AML-193 (cell line): ENCODE measurements at regions not wholly inside any gene's neighbourhood (a gene's known extent, or its start where the extent isn't known, plus 50 kb on each side); places are given as distances from the start of the nearest gene placed in this dataset.

Source experiments
- DNase-seq, 2 experiments: peaks; one replicate each; lab custom pipeline; 2025; lab: John Stamatoyannopoulos, UW

DNA sequence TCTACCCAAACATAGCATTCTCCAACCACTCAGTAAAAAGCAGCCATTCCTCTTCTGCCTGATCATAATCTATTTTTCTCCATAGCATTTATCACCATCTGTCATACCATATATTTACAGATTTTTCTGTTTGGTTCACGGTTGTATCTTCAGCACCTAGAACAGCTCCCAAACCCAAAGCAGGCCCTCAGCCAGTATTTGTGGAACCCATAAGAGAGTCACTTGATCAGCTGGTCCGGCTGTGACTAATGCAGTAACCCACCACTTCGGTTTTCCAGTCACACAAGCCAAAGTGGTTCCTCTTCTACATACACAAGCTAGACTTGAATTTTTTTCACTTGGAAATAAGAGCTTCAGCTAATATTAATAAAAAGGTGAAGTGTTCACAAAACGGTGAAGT, 511.6 kb upstream of the CELF4 start:
- no peak for DNase-seq

DNA sequence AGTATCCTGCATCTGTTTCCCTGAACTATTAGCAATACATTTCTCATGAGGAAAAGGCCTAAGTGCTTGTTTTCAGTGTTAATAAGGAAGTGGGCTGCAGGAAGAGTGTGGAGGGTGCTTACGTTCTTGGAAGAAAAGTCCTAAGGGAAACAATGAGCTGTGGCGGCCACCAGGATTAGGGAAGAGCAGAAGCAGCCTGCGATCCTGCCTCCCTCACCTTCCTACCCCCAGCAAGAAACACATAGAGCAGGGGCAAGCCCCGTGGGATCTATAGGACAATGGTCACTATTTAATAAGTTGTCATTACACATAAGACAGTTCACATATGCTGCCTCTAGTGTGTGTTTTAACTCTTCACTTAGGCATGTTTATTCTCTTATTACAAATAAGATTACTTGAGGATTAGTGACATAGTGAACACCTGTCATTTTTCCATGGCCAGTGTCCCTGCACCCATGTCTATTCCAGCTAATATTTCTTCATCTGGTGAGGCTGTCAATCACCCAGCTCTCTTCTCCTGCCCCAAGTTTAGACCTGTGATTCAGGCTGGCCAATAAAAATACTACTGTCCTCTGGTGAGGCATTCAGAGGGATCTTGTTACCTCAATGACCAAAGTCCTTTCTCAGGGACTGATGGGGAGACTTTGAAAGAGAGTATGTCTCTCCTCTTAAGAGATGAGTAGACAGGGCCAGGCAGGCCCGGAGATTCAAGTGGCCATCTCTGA, 510.9 kb upstream of the CELF4 start:
- DNase-seq: no peak

DNA sequence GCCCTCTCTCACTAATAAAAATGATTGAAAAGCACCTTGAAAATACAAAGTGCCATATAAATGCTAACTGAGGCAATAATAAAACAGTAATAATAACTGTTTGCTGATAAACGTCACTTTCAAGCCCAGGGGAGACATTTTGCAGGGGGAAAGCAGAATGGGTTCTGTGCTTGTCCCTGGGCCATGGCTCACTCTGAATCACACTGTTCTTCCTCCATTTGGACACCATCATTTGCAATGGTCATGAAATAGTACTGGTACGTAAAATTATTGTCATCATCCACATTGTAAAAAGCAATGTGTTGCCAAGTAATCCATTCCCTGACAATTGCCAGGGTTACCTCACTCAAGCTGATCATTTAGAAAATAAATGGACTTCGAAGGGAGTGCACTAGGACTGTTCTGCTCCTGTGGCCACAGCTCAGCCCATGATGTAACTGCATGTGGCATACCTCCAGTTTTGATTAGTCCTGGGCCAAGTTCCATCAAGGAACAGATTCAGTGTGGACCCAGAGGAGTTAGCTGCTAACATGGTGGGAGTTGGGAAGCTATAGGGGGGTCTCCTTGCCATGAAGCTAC, 508.8 kb upstream of the CELF4 start:
- no peak for DNase-seq

DNA sequence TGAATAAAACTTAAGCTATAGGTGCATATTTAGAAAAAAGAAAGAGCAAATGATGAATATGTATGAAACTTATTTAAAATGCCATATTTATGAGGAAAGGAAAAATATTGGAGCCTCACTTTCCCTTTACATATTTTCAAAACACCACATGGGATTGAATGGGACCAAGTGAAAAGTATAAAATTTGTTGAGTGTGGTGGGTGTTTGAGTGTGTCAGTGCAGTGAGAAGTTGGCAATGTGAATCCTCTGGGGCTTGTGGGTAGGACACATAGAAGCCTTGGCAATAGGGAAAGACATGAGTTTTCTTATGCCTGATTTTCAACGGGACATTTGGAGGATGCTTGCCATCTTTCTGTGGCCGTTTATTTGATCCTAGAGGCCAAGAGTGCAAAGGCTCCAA, 502.2 kb upstream of the CELF4 start:
- no peak for DNase-seq

DNA sequence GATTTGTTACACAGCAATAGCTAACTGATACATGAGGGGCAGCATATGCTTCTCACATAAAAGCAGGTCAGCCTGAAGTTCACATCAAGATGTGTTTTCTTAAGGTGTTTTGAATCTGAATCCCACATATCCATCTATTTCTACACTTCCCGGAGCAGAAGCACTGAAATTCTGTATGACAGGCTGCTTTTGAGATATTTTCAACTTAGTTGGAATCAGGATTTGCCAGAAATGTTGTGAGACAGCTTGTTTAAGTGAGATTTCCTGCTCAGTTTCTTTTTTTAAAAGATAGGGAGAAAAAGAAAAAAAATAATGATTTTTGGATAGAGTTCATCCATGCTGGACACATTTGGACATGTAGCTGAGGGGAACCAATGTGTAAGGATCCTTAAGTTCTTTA, 501.5 kb upstream of the CELF4 start:
- no peak for DNase-seq

DNA sequence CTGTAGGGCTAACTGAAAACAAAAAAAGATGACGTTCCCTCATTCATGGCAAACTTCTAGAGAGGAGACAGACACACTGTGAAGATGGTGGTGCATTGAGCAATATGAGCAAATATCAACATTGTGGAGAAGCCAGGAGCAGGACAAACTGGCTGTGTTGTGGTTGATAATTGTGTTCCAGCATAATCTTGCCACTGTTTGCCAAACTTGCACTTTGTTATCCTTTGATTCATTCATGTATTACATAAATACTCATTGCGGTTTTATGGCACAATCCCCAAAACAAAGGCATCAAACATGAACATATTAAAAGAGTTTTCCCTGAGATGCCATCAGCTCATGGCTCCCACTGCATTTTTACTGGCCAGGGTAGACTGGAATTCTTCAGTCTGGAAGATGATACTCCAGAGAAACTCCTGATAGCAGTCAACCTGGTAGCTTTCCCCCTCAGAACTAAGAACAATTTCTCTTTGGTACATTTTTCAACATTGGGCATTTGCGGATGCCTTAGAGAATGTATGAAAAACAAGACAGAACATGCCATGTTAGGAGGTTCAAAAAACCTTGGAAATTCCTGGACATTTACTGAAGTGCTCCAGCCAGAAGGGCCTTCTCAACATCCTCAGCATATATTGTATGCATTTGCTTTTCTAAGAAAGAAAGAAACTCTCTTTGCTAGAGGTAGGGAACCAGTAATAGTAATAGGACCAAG, 487.4 kb upstream of the CELF4 start:
- DNase-seq: no peak

DNA sequence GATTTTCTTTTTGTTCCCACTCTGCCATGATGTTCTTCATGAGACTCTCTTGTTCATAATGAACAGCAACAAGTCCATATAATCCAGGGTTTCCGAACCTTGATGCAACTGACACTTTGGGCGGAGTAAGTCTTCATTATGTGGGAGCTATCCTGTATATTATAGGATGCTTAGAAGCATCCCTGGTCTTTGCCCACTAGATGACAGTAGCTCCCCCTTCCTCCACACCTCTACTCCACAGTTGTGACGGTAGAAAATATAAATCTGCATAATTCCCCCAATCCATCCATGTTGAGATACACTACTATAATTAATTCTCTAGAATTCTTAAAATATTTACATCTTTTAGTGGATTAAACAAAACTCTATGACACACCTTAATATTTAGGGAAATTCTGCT, 482.2 kb upstream of the CELF4 start:
- DNase-seq: no peak

DNA sequence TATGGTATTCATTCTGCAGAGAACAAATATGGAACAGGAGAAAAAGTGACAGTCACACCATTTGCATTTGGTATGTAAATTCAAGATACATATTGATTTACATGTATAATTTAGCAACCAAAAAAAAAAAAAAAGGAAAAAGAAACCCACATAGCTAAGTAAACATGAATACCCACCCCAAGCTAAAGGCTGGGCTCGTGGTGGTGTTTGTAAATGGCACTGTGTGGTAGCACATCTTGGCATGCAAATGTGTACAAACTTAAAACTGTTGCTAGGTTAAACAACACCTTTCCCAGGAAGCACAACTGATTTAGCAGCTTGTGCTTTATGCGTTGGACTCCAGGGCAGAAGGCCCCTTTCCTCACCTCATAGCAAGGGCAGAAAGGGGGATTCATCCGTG, 481.1 kb upstream of the CELF4 start:
- DNase-seq: no peak

DNA sequence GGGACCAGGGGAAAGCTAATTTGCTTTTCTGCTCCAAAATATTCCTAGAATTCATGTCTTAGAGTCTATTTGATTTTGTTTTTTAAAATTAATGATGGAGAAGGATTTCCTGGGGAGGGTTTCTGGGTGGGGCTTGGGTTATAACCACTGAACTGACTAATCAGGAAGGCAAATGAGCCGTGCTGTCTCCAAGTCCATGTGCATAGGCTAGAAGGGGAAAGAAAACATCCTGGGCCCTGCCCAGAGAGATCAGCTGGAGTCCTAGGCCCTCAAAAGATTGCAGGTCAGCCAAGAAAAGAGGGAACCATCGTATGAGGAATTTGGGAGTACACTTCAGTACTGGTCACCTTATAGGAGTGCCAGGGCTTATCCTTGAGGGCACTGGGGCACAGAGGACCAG, 480.2 kb upstream of the CELF4 start:
- DNase-seq: no peak

DNA sequence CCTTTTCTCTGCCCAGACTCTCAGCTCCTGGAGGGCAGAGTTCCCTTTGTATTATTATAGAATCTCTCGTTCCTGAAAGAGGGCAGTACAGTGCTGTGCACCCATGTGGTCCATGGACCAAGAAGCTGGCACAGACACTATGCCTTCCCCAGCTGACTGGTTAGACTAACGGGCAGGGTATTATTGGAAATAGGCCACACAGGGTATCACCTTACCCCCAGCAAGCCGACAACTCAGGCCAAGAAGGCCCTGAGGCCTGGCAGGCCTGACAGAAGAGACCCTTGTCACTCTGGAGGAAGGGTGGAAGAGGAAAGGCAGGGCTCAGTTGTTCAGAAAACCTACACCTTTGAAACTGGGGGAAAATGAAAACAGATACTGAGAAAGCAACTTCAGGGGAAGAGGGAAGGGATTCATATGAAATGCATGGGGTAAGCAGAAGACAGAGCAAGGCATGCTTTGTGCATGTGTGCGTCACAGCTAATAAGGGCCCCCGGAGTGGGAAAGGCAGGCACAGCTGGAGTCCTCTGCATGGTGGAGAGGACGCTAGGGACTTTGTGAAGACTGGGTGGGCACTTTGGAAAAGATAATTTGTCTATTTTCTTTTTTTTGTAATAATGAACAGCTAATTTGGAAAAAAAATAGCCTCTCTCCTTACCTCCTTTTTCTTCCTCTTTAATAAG, 476.8 kb upstream of the CELF4 start:
- no peak for DNase-seq

DNA sequence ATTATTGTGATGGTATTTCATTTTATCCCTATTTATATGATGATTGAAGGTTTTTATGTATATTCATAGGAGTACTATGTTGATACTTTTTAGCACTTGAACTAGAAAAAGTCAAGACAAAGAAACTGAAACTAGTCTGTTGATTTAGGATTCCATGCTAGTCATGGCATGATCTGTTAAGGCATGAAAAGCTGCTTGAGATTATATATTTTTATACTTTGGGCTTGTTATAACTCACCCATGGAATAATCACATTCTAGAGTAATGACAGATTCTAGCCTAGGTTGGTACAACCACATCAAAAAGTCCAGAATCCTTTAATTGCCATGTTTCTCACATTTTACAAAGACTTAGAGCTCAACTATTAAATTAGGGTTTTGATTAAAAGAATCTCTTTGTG, 472.6 kb upstream of the CELF4 start:
- DNase-seq: no peak

DNA sequence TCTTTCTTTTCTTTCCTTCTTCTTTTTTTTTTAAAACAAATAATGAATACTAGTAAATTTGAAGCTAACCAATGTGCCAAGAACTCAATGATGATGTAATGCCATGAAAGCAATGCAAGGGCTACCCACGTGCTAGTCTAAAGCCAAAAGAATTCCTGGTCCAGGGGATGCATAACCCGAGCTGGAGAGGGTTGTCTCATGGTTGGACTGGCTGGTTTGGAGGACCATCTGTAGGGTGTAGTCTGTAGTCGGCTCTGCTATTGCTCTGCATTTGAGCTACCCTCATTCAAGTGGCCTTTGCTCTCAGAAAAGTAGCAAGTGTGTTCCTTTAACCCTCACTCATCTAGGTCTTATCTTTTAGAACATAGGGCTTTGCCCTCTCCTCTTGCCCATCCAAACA, 469.6 kb upstream of the CELF4 start:
- DNase-seq: no peak

DNA sequence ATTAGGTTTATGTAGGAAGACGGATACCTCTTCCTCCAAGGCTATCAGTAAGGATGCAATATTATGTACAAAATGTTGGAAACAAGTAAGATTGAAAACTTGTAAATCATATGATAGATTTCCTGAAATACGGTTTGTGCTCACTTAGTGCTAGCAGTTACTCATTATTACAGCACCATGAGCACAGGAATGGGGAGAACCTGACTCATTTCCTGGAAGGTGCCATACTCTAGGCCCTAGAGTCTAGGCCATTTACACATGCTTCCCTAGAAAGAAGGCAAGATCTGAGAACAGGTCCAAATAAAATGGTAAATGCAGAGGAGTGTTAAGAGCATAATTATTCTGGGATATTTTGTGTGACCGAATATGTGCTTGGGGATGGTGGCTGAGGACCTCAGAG, 467.7 kb upstream of the CELF4 start:
- no peak for DNase-seq

DNA sequence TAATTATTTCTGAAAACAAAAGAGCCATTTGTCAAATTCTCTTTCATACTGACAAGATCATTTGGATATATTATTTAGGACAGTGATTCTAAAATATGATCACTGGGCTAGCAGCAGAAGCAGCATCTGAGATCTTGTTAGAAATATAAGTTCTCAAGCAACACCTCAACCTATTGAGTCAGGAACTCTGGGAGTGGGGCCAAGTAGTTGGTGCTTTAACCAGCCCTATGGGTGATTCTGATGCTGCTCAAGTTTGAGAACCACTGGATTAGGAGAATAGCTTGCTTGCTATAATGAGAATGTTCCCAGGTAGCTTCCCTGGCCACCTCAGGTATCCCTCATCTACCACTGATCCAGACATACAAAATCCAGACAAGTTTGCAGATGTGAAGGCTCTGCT, 466.9 kb upstream of the CELF4 start:
- DNase-seq: no peak

DNA sequence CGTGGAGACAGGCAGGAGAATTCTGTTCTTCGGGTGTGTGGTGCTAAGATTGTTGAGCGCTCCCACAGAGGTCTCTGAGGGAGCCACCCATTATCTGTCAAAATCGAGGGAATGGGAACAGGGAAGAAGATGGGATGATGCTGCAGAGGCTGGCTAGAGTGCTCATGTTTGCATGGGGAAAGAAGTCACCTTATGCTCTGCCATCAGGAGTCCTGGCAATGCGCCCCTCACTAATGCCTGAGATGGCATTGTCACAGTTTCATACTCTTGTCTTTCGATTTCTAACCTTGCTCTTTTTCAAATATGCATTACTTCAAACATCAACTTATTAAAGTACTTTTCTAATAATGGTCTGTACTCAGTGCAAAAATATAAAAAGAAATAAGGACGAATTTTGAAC, 463.3 kb upstream of the CELF4 start:
- no peak for DNase-seq

DNA sequence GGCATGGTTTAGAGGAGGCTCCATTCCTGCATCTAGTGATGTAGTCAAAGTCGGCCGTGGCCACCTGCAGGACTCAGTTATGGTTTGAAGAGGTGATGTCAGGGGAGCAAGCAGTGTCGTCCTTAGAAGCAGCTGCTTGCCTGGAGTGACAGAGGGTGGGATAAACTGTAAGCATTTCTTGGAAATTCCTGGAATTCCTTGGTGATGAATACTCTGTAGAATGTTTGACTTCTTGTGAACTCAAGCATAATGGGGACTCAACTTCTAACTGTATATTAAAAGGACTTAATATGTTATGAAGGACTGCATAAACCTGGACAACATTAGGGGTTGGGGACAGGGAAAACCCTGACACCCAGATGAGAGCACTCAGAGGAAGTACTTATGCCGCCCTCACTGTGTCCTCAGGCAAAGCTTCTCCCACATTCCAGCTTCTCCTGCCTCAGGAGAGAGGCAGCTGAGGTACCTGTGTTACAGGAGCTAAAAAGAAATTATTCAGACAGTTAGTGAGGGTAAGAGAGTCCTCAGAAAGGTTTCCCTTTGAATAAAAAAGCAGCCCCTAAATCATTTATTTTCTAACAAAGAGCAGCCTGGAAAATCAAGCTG, 459.9 kb upstream of the CELF4 start:
- DNase-seq: no peak

DNA sequence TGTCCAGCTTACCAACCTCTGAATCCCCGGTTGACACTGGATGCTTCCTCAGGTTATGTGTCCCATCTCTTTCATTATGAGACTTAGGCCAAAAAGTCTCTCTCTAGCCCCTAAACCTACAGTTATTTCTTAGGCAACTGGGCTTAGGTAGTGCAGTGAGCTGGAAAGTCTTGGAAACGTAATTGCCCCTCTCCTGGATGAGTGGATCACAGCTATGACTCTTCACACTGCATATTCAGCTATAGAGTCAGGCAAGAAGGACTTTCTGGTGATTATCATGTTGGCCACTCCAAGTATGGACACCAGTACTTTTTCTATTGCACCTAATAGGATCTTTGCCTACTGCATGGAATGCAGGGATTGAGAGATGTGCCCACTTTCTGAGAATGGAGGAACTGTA, 458.3 kb upstream of the CELF4 start:
- no peak for DNase-seq

DNA sequence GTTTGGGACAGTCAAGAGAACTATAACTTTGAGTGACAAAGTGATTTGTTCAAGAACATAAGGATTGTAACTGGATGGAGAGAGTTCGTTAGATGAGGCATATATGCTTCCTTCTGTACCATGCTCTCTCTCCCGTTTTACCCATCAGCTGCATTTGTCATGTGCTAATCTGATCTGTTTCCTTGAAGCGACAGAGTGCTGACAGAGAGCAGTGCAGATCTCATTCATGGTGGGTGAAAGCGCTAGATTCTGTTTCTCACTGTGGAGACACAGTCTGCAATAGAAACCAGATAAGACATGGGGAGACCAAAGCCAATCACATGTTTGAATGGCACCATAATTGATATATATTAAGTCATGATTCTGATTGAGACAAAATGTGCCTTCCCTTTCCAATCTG, 456.6 kb upstream of the CELF4 start:
- no peak for DNase-seq

DNA sequence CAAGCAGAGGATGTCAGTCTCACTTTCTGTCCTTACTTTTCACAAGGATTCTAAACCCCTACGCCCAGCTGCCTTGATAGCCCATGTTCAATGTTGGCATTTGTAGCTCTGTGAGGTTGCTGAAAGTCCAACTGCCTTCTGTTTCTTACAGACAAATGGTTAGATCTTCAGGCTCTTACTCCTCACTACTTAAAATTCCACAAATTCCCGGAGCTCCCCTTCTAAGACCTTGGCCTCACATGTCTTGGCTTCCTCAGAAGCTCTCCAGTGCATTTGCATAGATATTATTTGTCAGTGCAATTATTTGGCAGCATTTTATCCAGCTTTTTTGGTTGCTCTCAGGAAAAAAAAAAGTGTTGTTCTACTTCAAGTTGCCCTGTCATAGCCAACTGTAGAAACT, 453.7 kb upstream of the CELF4 start:
- DNase-seq: no peak

DNA sequence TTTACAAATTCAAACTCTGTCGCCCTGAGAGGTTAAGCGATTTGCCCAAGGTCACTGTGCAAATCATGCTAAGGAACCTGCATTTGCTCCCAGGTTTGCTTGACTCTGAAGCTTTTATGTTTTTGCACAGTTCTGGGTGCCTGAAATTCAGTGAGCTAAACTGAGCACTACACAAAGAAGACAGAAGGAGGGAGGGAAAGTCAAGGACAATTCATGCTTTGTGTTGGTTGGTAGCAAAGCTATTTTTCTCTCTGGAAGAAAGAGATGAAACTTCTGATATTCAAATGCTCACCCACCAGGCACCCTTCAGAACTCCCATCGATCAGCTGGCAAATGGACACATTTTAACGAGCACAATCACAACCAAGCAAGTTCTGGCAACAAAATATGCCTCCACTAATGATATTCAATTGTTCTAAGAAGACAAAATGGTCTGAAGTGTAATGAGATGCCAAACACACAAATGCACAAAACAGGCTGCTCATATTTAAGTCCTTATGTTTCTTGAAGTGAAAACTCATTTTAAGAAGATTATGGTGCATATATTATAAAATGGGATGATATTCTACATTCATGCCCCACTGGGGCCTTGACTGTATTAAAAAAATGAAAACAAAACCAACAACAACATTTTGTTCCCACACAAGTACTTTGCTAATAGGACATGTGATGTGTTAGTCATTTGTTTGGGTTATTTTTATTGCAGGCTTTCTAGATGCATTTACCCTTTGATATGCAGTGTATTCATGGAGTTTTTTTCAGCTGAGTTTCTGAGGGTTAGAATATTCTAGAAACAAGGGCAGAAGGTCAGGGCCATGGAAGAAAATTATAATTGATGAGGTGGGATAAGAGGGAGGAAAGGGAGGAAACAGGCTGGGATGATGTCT, 445.6 kb upstream of the CELF4 start:
- DNase-seq: no peak

DNA sequence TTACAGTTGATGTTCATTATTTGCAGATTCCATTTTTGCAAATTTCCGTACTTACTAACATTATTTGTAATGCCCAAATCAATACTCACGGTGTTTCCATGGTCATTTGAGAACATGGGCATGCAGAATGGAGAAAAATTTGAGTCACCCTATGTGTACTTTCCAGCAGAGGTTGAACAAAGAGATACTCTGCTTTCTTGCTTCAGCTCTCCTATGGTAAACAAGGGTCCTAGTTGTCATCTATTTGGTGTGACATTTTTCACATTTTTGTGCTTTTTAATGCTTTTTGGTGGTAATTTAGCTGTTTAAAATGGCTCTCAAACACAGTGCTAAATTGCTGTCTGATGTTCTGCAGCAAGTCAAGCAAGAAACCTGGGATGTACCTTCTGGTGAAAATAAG, 444.4 kb upstream of the CELF4 start:
- no peak for DNase-seq

DNA sequence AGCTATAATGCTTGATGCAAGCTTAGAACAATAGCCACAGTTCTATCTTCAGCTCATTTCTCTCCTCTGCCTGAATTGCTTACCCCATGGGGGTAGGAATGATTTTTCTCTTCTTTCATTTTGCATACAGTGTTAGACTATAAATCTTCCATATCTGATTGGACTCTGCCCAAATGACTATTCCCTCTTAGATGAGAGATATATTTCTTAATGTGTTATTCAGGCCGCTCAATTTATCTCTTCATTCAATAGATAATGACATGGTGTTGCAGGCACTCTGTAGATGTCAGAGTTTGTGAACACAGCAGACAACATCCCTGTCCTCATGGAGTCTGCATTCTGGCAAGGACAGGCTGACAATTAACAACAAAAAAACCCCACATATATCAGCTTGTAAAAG, 443.7 kb upstream of the CELF4 start:
- DNase-seq: no peak
